GM12878 (cell line): ENCODE measurements at regions not wholly inside any gene's neighbourhood (a gene's known extent, or its start where the extent isn't known, plus 50 kb on each side); places are given as distances from the start of the nearest gene placed in this dataset.

ENCODE experiments used
- ATAC-seq: fragments of 200-7000 bp; cut with Tn5 transposase; 3 replicates; pipeline ENCODE4 v1.9.1; 2020; ENCODE audit warnings: mild to moderate bottlenecking, moderate library complexity
- BruUV-seq: library from RNA; stranded (reverse); fragments of 400-500 nt; replicated peaks from 2 replicates; lab custom pipeline; 2021; lab: Mats Ljungman, UMichigan
- CTCF ChIA-PET: fragments of 300-600 bp; sonication (Branson Sonifier 250); formaldehyde crosslinking; extraction: SDS; loops from one replicate; lab custom pipeline; 2021; ENCODE audit warnings: inconsistent platforms; lab: Yijun Ruan, JAX
- POLR2A ChIA-PET: fragments of 350-600 bp; formaldehyde crosslinking; extraction: SDS; loops from one replicate; lab custom pipeline; 2021; ENCODE audit warnings: inconsistent platforms; lab: Charles Lee
- RAD21 ChIA-PET: fragments of 300-600 bp; sonication (Branson Sonifier 250); formaldehyde crosslinking; loops from one replicate; lab custom pipeline; 2023; ENCODE audit warnings: antibody characterized with exemption; ENCODE audit not compliant: unreplicated experiment; lab: Charles Lee
- SMC1A ChIA-PET: fragments of 300-600 bp; sonication (Branson Sonifier 250); formaldehyde crosslinking; loops from one replicate; lab custom pipeline; 2023; ENCODE audit not compliant: unreplicated experiment, uncharacterized antibody; lab: Charles Lee
- DNase-seq: peaks from one replicate; pipeline ENCODE4 v3.0.0-alpha.2; 2011; ENCODE audit warnings: low read depth, low spot score
- FAIRE-seq: peaks from 3 replicates; lab custom pipeline; 2011; peaks lifted over from hg19 to GRCh38; lab: Jason Lieb, UNC
- H2AFZ ChIP-seq: 2 replicates; pipeline ENCODE4 v1.6.0; 2011; ENCODE audit warnings: low read depth, low read length, control low read depth; ENCODE audit not compliant: control insufficient read depth
- H3K27ac ChIP-seq: 2 replicates; pipeline ENCODE4 v1.5.1; 2011; ENCODE audit warnings: control low read depth; ENCODE audit not compliant: control insufficient read depth, insufficient read depth
- H3K27me3 ChIP-seq, 2 experiments: replicated peaks in 1 of 2; 2 replicates each; pipeline versions ENCODE4 v1.6.0 to v1.6.1; 2011; ENCODE audit warnings: low read length in 1 of 2; ENCODE audit not compliant: control insufficient read depth in 2 of 2, insufficient read depth in 2 of 2
- H3K36me3 ChIP-seq, 2 experiments: 2 replicates each; pipeline ENCODE4 v1.5.1; 2011; ENCODE audit warnings: low read length in 1 of 2; ENCODE audit not compliant: control insufficient read depth in 2 of 2, insufficient read depth in 2 of 2
- H3K4me1 ChIP-seq: 2 replicates; pipeline ENCODE4 v1.6.1; 2011; ENCODE audit warnings: mild to moderate bottlenecking, low read length, moderate library complexity, mixed read lengths; ENCODE audit not compliant: control insufficient read depth, insufficient read depth
- H3K4me2 ChIP-seq: 2 replicates; pipeline ENCODE4 v1.6.0; 2011; ENCODE audit warnings: control low read depth; ENCODE audit not compliant: control insufficient read depth, insufficient read depth
- H3K4me3 ChIP-seq: fragments of 200-600 bp; sonication (generic); 2 replicates; pipeline ENCODE4 v1.5.1; 2016
- H3K79me2 ChIP-seq: 2 replicates; pipeline ENCODE4 v1.6.0; 2011; ENCODE audit warnings: low read length; ENCODE audit not compliant: control insufficient read depth, insufficient read depth
- H3K9ac ChIP-seq: 2 replicates; pipeline ENCODE4 v1.8.0; 2011; ENCODE audit warnings: low read length, control low read depth, mixed read lengths; ENCODE audit not compliant: control insufficient read depth, insufficient read depth
- H3K9me3 ChIP-seq: replicated peaks from 3 replicates; pipeline ENCODE4 v1.5.1; 2011; ENCODE audit warnings: mild to moderate bottlenecking, low read length; ENCODE audit not compliant: control insufficient read depth, insufficient read depth
- H4K20me1 ChIP-seq: 2 replicates; pipeline ENCODE4 v1.6.0; 2011; ENCODE audit not compliant: control insufficient read depth, insufficient read depth
- BRCA1 ChIP-seq: IDR thresholded peaks from 2 replicates; pipeline ENCODE4 v1.6.1; 2011; ENCODE audit warnings: low read depth, low read length, improper control_type of control experiment
- CEBPZ ChIP-seq: fragments of 150-350 bp; IDR thresholded peaks from 2 replicates; pipeline ENCODE4 v1.6.1; 2016; ENCODE audit warnings: low read depth, low read length
- CREM ChIP-seq: IDR thresholded peaks from 2 replicates; pipeline ENCODE4 v1.6.1; 2014; ENCODE audit warnings: antibody characterized with exemption, low read depth
- HDAC6 ChIP-seq: fragments of 200-600 bp; sonication (generic); IDR thresholded peaks from one replicate; pipeline ENCODE4 v1.8.0; 2017; ENCODE audit warnings: antibody characterized with exemption; ENCODE audit not compliant: unreplicated experiment
- NR2C1 ChIP-seq: fragments of 450-650 bp; IDR thresholded peaks from 2 replicates; pipeline ENCODE4 v1.6.1; 2017; ENCODE audit warnings: antibody characterized with exemption, mild to moderate bottlenecking, moderate library complexity
- NR2F1 ChIP-seq: fragments of 450-650 bp; conservative IDR thresholded peaks from 2 replicates; pipeline ENCODE4 v1.6.1; 2017; ENCODE audit warnings: mild to moderate bottlenecking
- RAD51 ChIP-seq: fragments of 450-650 bp; IDR thresholded peaks from 2 replicates; pipeline ENCODE4 v1.6.1; 2016; ENCODE audit warnings: moderate library complexity, mild to moderate bottlenecking, inconsistent platforms
- YY1 ChIP-seq: IDR thresholded peaks from 2 replicates; pipeline ENCODE4 v1.6.1; 2011; ENCODE audit warnings: low read depth, mild to moderate bottlenecking, low read length
- ZBTB4 ChIP-seq: fragments of 450-650 bp; formaldehyde crosslinking; IDR thresholded peaks from 2 replicates; pipeline ENCODE4 v1.4.0; 2022; ENCODE audit warnings: mild to moderate bottlenecking, moderate library complexity
- ZNF24 ChIP-seq: fragments of 450-650 bp; IDR thresholded peaks from 2 replicates; pipeline ENCODE4 v1.6.1; 2017; ENCODE audit warnings: antibody characterized with exemption, mild to moderate bottlenecking
- WGBS: methylation state at CpG from one replicate; pipeline ENCODE4 v1.1.6; 2016; ENCODE audit warnings: low lambda C conversion rate; ENCODE audit not compliant: insufficient replicate concordance, insufficient coverage; ENCODE audit errors: missing lambda C conversion rate; 5-methylcytosine and 5-hydroxymethylcytosine counted together
- in situ Hi-C: fragments of 300-500 bp; cut with MboI; formaldehyde crosslinking; loops from 9 replicates; pipeline ENCODE4 v1.14.3; 2018; ENCODE audit warnings: mixed read lengths
- intact Hi-C: fragments of 100-400 bp; cut with micrococcal nuclease; formaldehyde crosslinking; loops from one replicate; pipeline ENCODE4 v1.14.2; 2022; ENCODE audit not compliant: unreplicated experiment

GRCh38 chr15:81544385-81544784 lies 170.4 kb upstream of the TMC3 start:
- ChIA-PET RAD21 (no interaction called here), CTCF (no interaction called here), POLR2A (no interaction called here), SMC1A (no interaction called here)
- Histone ChIP-seq H3K9me3 (no peaks in the 10 kb centered on the region), H3K4me2 (no peak overlapping the region), H3K9ac (no peak overlapping the region), H3K27ac (no peak overlapping the region), H2AFZ (no peak overlapping the region), H3K79me2 (no peaks in the 10 kb centered on the region), H3K4me1 (no peaks in the 10 kb centered on the region), H4K20me1 (no peaks in the 10 kb centered on the region), H3K27me3 (no peaks in the 10 kb centered on the region), H3K4me3 (no peak overlapping the region), H3K36me3 (no peaks in the 10 kb centered on the region)
- WGBS, result 23% methylated on average over 2 of the region's 2 CpGs
- TF ChIP-seq HDAC6 (no peak), CEBPZ (no peak), NR2C1 (no peak), ZNF24 (no peak), CREM (no peak)
- intact Hi-C loops (no loop called here), in situ Hi-C loops (no loop called here)
- ATAC-seq (no peak), FAIRE-seq (no peak), DNase-seq (no peak)
- BruUV-seq, result no TSS peak

GRCh38 chr15:81540909-81541308 lies 166.9 kb upstream of the TMC3 start:
- SMC1A ChIA-PET, result interaction anchor here (0.6 kb wide), 1 partner anchor 84 kb away, joined by 3 read pairs; no protein-coding TSS in a partner anchor
- no peaks in the 10 kb centered on the region for H3K4me1 ChIP-seq
- no peak overlapping the region for H3K9ac ChIP-seq
- in situ Hi-C loops, result no loop called here
- H2AFZ ChIP-seq, result no peak overlapping the region
- no peak for DNase-seq
- POLR2A ChIA-PET, result no interaction called here
- no peak overlapping the region for H3K4me2 ChIP-seq
- no peak overlapping the region for H3K4me3 ChIP-seq
- H4K20me1 ChIP-seq, result no peaks in the 10 kb centered on the region
- no peak overlapping the region for H3K27ac ChIP-seq
- intact Hi-C loops, result no loop called here
- H3K36me3 ChIP-seq, result no peaks in the 10 kb centered on the region
- no peaks in the 10 kb centered on the region for H3K79me2 ChIP-seq
- FAIRE-seq, result no peak
- CTCF ChIA-PET, result no interaction called here
- BruUV-seq, result no TSS peak
- ATAC-seq, result no peak
- RAD21 ChIA-PET, result no interaction called here
- no peaks in the 10 kb centered on the region for H3K27me3 ChIP-seq
- H3K9me3 ChIP-seq, result no peaks in the 10 kb centered on the region
- TF ChIP-seq ZBTB4 (CRISPR knock-in tag), result no peak
- TF ChIP-seq RAD51, result no peak
- TF ChIP-seq YY1, result no peak
- TF ChIP-seq BRCA1, result no peak
- no peak for TF ChIP-seq NR2F1
